CMK (cell line): ENCODE measurements at regions not wholly inside any gene's neighbourhood (a gene's known extent, or its start where the extent isn't known, plus 50 kb on each side); places are given as distances from the start of the nearest gene placed in this dataset.

Source experiments
- DNase-seq: peaks from one replicate; pipeline ENCODE4 v3.0.0-alpha.2; 2010; ENCODE audit warnings: low read depth

DNA sequence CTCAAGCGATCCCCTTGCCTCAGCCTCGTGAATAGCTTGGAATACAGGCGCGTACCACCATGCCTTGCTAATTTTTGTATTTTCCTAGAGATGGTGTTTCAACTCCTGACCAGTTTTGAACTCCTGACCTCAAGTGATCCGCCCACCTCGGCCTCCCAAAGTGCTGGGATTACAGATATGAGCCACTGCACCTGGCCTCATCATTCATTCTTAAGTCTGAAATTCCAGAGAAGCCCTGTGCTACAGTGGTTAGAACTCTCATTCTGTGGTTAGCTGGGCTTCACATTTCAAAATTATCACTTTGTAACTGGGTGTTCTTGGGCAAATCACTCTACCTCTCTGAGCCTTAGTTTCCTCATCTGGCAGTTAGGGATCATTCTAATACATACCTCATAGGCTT lies 86.1 kb upstream of the POU3F1 start:
- DNase-seq, result no peak

DNA sequence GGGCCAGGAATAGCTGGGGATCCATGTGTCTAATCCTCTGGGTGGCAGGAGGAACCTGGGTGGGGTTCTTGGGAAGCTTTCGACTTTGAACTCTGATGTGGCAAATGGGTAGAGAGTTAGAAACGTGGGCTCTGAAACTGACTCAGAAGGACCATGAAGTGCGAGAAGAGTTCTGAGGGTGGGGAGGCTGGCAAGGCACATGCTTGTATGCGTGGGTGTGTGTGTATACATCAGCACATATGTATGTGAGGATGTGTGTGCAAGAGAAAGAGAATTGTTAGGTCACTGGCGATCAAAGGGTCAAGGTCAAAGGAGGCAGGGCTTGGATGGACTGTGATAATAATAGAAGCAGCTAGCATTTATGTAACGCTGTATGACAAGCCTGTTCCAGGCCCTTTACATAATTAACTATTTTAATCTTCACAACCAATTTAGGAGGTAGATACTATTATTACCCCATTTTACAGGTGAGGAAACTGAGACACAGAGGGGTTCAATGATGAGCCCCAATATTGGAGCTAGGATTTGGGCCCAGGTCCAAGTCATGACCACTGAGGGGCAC lies 84.5 kb upstream of the POU3F1 start:
- DNase-seq, result no peak

DNA sequence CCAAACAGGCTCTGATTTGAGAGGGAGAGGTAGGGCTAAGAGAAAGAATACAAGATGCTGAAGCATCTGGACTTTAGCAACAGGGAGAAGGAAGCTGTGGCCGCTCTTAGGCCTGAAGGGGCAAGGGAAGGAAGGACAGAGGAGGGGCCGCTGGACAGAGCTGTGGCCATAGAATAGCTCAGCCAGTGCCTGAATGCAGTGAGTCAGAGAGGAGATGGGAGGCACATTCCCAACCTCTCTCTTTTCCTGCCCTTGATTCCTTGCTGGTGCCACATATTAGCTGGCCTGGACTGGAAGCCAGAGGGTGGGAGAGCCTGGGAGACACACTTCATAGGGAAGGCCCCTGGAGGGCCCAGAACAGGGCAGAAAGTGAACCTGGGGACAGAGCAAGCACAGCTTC lies 83.4 kb upstream of the POU3F1 start:
- no peak for DNase-seq

DNA sequence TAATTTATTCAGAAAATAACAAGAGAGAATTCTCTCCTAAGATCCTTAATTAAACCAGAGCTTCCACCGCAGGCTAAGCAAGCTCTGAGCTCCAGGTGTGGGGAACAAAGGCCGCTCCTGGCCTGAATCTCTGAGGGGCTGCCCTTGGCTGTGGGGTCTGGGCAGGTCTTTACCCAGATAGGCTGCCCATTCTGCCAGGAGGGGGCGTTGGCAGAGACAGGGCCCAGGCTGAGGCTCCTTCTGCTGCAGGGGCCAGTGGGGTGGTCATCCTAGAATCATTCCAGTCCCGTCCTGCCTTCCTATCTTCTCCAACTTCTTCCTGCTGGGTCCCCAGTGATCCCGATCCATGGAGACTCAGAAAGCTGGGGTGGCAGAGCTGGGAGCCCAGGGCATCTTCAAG lies 82.9 kb upstream of the POU3F1 start:
- no peak for DNase-seq

DNA sequence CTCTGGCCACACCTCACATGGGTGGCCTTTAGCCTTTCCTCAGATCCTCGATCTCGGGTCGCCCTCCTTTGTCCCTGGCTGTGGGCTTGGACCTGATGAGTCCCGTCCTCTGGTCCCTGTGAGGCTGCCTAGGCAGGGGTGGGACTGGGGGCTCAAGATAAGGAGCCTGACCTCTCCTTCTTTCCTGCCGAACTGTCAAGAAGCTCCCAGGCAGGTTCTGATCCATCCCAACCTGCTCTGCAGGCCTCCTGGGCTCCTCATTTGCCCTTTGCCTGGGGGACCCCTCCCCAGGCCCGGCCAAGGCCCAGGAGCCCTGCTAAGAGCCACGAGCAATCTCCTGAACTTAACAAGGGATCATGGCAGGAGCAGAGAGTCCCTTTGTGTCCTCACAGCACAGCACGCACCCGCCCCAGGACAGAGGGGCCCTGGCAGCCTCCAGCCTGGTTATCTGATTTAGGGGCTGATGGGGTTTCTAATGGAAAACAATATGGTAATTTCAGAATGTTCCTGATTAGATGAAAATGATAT lies 82.4 kb upstream of the POU3F1 start:
- DNase-seq, result no peak

DNA sequence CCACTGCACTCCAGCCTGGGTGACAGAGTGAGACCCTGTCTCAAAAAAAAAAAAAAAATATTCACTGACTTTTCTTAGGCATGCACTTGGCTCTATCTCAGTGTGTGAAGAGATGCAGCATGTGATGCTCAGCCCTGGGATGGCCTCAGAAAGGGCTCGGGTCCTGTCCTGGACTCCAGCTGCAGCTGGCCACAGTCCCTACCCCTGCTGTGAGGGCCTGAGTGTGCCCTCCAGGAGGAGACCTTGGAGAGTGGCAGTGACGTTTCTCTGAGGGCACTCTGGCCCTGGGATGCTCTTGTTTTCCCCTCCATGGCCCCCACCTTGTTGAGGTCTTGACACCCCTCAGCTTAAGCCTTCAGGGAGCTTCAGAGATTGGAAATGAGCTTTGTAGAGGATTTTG lies 81.9 kb upstream of the POU3F1 start:
- DNase-seq, result no peak

DNA sequence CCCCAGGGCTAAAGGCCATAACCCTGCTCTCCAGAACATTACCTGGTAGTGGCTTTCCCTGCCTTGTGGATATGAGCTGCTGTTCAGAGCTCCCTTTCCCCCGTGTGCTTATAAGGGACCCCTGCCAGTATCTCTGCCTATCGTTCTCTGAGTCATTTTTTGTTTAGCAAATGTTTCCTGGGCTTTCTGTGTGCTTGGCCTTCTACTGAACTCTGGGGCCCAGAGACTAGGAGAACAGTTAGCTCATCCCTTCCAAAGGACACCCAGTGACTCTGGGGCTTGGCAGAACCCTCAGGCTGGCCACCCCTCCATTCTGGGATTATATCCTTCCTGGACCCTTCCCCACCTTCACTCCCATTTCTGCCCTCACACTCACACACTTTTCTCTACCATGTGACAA lies 80.8 kb upstream of the POU3F1 start:
- DNase-seq, result no peak

DNA sequence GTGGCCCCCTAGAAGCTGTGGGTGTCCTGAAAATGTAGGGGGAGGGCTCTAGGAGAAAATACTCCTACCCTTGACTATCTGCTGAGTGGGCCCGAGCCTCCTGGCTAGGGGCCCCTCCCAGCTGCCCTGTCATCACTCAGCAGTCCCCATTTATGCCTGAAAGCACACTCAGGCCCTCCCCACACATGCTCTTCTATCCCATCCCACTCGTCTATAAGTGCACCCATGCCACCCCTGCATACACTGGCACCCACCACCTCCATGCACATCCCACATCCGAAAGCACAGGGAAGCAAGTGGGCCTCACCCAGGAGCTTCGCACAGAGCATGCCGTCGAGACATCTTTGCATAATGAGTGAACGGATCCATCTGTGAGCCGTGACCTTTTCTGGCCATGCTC lies 80.4 kb upstream of the POU3F1 start:
- no peak for DNase-seq

DNA sequence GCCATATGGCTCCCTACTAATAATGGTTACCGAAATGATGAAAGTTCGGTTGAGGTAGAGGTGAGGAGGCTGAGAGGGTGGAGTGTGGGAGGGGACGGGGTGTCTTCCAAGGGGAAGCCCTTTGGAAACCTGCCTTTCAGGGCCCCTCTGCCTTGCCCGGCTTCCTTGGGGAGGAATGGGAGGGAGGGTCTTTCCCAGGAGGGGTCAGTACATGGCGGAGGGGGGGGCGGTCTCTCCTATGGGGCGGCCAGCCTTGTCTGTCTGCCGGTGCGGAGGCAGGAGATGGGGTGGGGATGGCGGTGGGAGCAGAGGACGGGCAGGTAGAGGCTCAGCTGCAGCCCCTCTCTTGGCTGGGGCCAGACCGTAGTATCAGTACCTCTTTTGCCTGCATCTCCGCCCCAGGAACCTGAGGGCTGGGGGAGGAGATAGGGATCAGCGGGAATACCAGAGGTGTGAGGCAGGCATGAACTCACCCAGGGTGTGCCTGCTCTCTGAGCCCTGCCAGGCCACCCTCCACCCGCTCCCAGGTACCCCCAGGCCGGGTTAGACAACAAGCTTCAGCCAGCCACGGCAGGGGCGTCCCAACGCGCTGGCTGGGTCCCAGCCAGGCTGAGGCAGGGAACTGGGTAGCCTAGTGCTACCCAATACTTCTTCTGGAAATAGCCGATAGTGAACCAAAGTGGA lies 79.4 kb upstream of the POU3F1 start:
- DNase-seq, result no peak

DNA sequence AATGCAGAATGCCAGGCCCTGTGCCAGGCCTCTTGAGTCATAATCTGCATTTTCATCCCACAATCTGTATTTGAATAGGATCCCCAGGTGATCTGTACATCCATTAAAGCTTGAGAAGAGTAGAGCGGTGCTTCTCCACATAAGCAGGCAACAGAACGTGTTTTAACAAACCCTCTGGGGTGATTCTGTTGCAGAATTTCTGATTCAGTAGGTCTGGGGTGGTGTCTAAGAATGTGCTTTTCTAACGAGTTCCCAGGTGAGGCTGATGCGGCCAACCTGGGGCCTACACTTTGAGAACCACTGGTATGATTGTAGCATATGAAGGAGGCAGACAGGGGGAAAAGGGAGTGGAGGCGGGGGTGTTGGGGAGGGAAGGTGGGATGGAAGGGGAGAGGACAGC lies 78.4 kb upstream of the POU3F1 start:
- no peak for DNase-seq

DNA sequence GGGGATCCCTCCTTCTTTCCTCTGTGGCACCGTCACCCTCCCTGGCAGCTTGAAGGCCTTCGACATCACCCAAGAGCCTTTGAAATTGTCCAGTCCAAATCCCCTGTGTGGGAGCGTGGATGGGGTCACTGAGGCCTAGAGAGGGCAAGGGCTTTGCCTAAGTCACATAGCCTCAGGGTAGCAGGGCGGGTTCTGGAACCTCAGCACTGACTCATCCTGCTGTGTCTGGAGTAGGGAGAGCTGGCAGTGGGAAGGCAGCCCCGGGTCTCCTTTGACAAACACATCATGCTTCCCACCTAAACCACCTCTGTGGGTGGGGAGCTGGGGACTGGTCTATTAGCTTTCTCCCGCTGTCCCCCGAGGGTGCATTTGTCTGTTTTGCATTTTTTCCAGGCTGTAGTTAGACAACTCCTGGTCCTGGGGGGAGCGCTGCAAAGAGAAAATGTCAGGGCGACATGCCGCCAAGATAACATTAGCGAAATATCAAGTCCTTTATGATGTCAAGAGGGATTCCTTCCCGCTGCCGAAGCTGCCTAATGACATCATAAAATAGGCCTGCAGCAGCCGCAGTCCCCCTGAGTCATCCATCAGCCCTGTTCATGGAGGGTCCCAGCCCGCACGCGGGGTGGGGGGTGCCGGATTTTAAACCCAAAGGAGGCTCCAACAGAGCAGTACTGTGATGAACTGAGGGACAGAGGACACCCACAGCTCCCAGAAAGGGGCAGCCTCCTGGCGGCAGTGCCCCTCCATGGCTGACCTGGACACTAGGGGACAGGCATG lies 77.0 kb upstream of the POU3F1 start:
- no peak for DNase-seq

DNA sequence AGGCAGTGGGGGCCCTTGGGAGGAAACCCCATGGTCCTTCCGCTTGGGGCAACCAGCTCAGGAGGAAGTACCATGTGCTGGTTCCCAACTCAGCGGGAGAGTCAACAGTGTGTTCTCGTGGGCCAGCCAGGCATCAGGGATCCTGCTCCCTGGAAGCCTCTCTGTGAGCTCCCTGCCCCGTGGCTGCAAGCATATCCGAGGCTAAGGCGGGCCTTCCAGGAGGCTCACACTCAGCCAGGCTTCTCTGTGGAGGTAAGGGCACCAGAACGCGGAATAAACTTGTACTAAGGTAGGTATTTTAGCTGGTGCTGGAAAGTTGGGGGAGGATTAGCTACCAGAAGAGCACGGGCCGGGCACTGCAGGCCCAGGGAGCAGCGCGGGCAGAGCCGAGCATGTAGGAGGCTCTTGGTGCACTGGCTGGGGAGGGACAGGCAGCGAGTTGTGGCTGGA lies 74.7 kb upstream of the POU3F1 start:
- DNase-seq, result no peak

DNA sequence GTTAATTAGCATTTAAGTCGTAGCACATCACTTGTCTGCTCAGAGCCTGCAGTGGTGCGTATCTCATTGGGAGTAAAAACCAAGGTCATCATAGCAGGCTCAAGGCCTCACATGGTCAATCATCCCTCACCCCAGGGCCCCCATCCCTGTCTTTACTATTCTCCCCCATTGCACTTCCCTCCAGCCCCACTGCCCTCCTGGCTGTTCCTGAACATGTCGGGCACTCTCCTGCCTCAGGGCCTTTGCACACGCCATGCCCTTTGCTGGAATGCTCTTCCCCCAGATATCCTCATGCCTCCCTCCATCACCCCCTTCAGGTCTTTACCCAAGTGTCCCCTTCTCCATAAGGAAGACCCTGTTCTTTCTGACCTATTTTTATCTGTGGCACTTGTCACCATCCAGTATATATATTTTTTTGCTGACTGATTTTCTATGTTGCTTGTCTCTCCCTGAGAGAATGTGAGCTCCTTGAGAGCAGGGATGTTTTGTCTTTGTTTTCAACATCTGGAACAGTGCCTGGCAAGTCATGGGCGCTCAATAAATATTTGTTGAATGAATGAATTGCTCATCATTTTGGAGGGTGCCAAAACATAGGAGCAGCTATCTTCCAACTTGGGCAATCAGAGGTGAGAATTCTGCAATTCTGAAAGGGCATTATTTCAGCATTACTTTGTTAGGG lies 74.1 kb upstream of the POU3F1 start:
- DNase-seq, result no peak

DNA sequence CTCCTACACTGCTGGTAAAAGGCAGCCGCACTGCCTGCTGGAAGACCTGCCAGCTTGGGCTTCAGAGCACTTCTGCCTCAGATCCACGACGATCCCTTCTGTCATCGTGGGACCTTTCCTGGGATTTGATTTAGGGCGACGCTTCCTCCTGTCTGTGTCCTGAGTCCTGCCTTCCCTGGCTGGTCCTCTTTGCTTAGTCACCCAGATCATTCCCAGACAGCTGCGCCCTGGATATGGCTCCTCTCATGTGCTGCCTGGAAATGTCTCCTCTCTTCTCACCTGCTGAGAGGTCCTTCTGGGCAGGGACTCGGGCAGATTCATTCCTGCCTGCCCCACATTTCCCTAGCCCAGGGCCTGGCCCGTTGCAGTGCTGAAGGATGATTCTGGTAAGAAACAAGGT lies 72.4 kb upstream of the POU3F1 start:
- no peak for DNase-seq

DNA sequence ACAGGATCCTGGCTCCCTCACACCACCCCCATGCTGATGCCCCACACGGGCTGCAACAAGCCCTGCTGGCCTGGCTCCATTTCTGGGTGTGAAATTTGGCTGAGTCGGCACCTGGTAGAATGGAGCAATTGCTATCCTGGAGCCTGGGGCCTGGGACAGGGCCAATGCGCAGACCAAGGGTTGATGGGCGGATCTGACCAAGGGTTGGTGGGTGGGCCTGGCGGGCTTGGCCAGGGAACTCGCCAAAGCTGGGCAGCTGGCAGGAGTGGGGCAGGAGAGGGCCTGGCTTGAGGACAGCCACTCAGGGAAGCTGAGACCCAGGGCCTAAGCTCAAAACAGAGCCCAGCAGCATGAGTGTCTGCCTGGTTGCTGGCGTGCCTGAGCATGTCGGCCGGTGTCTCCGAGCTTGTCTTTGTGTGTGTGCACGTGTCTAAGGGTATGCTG lies 70.9 kb upstream of the POU3F1 start:
- DNase-seq, result no peak

DNA sequence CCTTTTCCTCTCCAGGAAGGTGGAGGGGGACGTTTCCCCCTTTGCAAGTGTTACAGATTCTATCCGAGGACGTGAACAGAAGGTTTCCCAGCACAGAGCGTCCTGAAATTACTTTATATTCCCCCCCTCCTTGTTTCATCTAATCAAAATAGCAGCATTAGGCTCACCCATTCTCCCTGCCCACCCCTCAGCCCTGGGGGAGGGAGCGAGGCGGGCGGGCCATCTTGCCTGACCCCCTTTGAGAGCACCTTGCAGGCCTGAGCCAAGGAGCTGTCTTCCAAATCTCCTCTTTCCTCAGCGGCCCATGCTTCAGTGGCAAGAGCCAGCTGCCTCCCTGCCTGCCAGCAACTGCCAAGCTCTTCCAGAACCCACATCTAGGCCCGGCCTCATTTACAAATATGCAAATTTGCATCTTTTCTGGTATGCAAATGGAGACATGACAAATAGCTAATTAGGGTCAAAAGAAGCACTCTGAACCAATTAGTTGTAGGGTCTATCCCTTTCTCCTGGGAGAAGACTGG lies 69.1 kb upstream of the POU3F1 start:
- no peak for DNase-seq

DNA sequence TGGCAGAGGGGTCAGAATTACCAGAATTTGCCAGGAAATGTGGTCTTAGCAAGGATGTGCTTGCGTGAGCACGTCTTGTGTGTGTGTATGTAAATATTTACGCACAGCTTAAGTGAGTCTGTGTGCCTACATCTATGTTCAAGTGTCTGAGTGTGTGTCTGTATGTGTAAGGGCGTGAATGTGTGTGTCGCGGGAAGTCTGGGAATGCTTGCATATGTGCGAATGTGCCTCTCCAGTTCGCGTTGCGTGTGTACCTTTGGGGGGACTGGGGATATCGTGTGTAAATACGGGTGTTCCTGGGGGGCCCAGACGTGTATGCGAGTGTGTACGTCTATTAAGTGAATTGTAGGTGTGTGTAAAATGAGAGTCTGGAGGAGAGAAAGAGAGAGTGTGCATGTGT lies 68.6 kb upstream of the POU3F1 start:
- DNase-seq, result no peak

DNA sequence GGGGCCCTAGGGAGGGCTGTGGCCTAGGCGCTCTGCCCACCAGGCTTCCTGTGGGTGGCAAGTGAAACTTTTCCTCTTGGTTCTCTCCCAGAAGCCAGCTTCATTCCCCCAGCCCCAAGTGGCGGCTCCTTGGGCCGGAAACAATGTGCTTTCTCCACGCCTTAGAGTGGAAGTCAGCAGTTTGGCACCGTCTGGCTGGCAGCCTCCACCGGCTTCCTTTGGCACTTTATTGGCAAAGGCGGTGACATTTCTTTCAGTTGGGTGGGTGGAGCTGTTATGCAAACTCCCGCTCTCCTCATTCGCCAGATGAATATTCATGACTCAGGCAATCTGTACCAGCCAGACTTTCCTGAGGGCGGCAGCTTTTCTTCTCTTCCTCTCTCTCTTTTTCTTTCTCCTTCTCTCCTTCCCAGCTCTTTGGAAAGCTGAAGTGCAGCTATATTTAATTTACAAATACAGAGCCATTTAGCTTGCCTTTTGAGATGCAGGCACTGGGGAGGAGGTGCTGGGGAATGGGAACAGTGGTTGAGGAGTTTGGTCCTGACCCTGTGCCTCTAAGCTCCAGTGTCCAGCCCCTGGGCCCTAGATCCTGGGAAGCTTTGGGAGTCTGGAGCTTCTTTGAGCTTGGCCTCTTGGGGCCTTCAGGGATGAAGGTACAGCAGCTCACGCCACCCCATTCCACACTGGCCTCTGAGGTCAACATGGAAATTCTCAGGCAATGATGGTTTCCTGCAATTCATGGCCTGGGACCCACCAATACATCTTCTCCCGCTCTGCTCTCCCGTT lies 67.8 kb upstream of the POU3F1 start:
- DNase-seq, result no peak

DNA sequence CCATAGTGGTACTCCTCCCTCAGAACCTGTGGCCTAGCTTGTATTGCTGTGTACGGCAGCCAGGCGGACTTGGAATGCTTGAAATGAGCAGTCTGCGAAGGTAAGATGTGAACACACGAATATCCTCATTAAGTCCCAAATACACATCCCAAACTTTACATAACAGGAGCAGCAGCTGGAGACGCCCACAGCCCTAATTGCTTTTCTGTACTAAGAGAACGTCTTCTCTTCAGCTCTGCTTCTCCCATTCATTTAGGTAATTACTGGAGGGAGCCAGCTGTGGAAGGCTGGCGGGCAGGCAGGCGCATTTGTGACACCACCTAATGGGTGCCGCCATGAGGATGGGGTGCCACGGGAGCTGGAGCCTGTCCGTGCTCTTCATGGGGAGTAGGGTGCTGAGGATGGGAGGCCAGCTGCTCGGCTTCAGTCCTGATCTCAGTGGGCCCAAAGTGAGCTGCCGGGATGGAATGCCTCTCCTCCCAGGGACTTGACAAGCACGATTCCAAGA lies 66.6 kb upstream of the POU3F1 start:
- no peak for DNase-seq

DNA sequence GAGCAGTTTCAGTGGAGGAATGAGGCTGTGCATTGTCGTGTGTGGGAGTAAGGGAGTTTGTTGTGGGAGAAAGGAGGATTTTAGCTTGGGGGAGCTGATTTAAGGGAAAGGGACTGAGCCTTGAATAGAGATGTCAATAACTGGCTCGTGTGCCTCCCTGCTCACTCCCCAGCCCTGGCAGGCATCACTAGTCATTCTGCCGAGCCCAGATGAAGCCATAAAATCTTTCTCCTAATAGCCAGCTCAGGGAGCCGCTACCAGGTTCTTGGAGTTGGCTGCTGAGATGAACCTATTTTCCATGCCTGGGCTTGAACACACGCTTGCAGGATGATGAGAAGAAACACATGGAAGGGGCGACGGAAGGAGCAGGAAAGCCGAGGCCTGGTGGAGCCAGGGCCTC lies 65.0 kb upstream of the POU3F1 start:
- DNase-seq, result no peak

DNA sequence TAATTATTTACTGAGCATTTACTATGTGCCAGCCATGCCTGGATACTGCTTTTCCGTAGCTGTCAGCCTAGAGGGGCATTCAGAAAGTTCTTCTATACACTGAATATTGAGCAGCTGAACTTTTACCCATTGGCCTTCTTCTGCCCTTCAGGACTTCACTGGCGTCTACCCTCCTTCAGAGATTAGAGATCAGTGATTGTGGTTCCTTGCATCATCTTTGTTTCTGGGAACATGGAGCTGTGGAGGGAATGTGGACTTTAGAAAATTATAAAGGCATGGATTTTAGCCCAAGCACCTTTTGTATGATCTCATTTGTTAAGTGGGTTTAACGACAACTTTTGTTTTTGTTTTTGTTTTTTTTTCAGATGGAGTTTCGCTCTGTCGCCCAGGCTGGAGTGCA lies 58.7 kb upstream of the POU3F1 start:
- DNase-seq, result no peak
